Caco-2 (cell line): ENCODE measurements at regions not wholly inside any gene's neighbourhood (a gene's known extent, or its start where the extent isn't known, plus 50 kb on each side); places are given as distances from the start of the nearest gene placed in this dataset.

ENCODE experiments used
- BruUV-seq: library from RNA; stranded (reverse); fragments of 400-500 nt; replicated peaks from 2 replicates; lab custom pipeline; 2021; lab: Mats Ljungman, UMichigan
- CTCF ChIA-PET: fragments of 300-600 bp; sonication (Branson Sonifier 250); formaldehyde crosslinking; loops from one replicate; lab custom pipeline; 2022; ENCODE audit warnings: antibody characterized with exemption; lab: Charles Lee
- POLR2A ChIA-PET: fragments of 300-600 bp; sonication (Branson Sonifier 250); formaldehyde crosslinking; loops from one replicate; lab custom pipeline; 2022; ENCODE audit warnings: antibody characterized with exemption; lab: Charles Lee
- DNase-seq, 2 experiments: peaks; one replicate each; pipeline versions ENCODE4 v3.0.0 to v3.0.0-alpha.2; 2020 to 2022
- H3K27me3 ChIP-seq: replicated peaks from 2 replicates; pipeline ENCODE4 v1.6.0; 2011; ENCODE audit warnings: low read length; ENCODE audit not compliant: control insufficient read depth, insufficient read depth
- H3K36me3 ChIP-seq: 2 replicates; pipeline ENCODE4 v1.5.1; 2011; ENCODE audit warnings: low read length; ENCODE audit not compliant: control insufficient read depth, insufficient read depth
- H3K4me1 ChIP-seq: fragments of 250-450 bp; sonication (Bioruptor Pico); 2 replicates; pipeline ENCODE4 v1.5.1; 2020; ENCODE audit warnings: mild to moderate bottlenecking
- H3K4me3 ChIP-seq: 2 replicates; pipeline ENCODE4 v1.5.1; 2011; ENCODE audit warnings: low read depth, mild to moderate bottlenecking, control low read depth, low read length
- H3K9me3 ChIP-seq: fragments of 250-450 bp; sonication (Bioruptor Pico); 2 replicates; pipeline ENCODE4 v1.5.1; 2020; ENCODE audit warnings: mild to moderate bottlenecking, moderate library complexity
- H3K27ac Mint-ChIP-seq: one replicate; pipeline ENCODE4 v1.8.0; 2022; ENCODE audit warnings: mixed read lengths; ENCODE audit not compliant: unreplicated experiment
- H3K27me3 Mint-ChIP-seq: one replicate; pipeline ENCODE4 v1.8.0; 2022; ENCODE audit warnings: mixed read lengths; ENCODE audit not compliant: insufficient read depth, unreplicated experiment
- H3K36me3 Mint-ChIP-seq: one replicate; pipeline ENCODE4 v1.8.0; 2022; ENCODE audit warnings: mild to moderate bottlenecking, mixed read lengths; ENCODE audit not compliant: insufficient read depth, unreplicated experiment
- H3K4me1 Mint-ChIP-seq: one replicate; pipeline ENCODE4 v1.8.0; 2022; ENCODE audit warnings: low read depth, mixed read lengths; ENCODE audit not compliant: unreplicated experiment
- H3K4me3 Mint-ChIP-seq: one replicate; pipeline ENCODE4 v1.8.0; 2022; ENCODE audit warnings: mild to moderate bottlenecking, moderate library complexity, mixed read lengths; ENCODE audit not compliant: unreplicated experiment
- H3K9me3 Mint-ChIP-seq: one replicate; pipeline ENCODE4 v1.8.0; 2022; ENCODE audit warnings: mixed read lengths; ENCODE audit not compliant: unreplicated experiment
- CTCF ChIP-seq, 2 experiments: fragments of 200-600 bp in 1 of 2; IDR thresholded peaks; 1 replicate in 1 of 2; 2 replicates in 1 of 2; pipeline versions ENCODE4 v1.5.1 to v1.8.0; 2011 to 2022; ENCODE audit warnings: antibody characterized with exemption in 1 of 2, control low read depth in 1 of 2, inconsistent platforms in 1 of 2, low read depth in 1 of 2, low read length in 1 of 2, mild to moderate bottlenecking in 1 of 2, moderate library complexity in 1 of 2; ENCODE audit not compliant: insufficient read depth in 1 of 2, severe bottlenecking in 1 of 2, unreplicated experiment in 1 of 2
- intact Hi-C: fragments of 100-400 bp; cut with micrococcal nuclease; formaldehyde crosslinking; loops from one replicate; pipeline ENCODE4 v1.10.0; 2022; ENCODE audit not compliant: unreplicated experiment

DNA sequence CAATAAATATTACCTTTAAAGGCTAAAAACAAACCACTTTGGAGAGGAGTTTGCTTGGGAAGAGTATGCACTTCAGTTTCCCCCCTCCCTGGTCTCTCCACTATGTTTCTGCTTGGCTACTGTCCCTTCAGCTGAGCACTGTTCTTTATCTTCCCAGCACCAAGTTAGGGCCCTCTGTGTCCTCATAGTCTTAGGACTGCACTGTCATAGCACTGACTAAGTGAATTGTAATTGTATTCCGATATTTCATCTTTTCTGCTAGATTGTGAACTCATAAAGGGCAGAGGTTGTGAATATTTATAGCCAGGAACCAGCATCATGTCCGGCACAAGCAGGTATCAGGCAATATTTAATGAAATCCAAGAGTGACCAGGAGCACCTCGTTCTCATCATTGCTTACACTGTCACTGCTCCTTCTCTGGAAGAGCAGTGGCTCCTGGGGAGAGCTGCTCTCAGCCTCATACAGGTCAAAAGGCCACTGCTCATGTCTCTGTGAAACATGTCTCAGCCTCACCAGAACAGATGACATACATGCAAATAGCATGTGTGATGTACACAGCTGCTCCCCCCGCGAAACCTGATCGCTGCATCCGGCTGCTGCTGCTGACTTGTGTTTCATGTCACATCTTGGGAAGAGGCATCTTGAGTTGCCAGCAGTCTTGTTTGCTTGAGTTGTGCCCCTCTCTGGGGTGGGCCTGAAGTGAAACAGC is 279.7 kb upstream of the MSX2 start:
- H3K4me3 Mint-ChIP-seq = no peak overlapping the region
- 0 out of 2 replicates have a peak, but pooled peaks cover under 1% of the 10 kb centered on the region for H3K9me3 ChIP-seq
- no peaks in the 10 kb centered on the region for H3K27me3 ChIP-seq
- no peaks in the 10 kb centered on the region for H3K36me3 Mint-ChIP-seq
- no TSS peak for BruUV-seq
- H3K36me3 ChIP-seq = no peaks in the 10 kb centered on the region
- H3K4me1 Mint-ChIP-seq = peaks cover 7% of the 10 kb centered on the region
- intact Hi-C loops = no loop called here
- H3K27ac Mint-ChIP-seq = no peak overlapping the region
- H3K4me1 ChIP-seq = peaks cover 16% of the 10 kb centered on the region
- DNase-seq = no peak
- H3K27me3 Mint-ChIP-seq = no peaks in the 10 kb centered on the region
- peaks cover 10% of the 10 kb centered on the region for H3K9me3 Mint-ChIP-seq
- TF ChIP-seq CTCF (IDR thresholded peaks at IDR 0.05; ENCODE audit: insufficient read depth in 1 of 2, low read depth in 1 of 2, low read length in 1 of 2, severe bottlenecking in 1 of 2, unreplicated experiment in 1 of 2) = no peak
- ChIA-PET POLR2A (no interaction called here), CTCF (no interaction called here)
- no peak overlapping the region for H3K4me3 ChIP-seq

GRCh38 chr5:174446446-174446845 is 277.9 kb upstream of the MSX2 start:
- Mint-ChIP-seq H3K36me3 (no peaks in the 10 kb centered on the region), H3K4me3 (no peak overlapping the region), H3K27me3 (no peaks in the 10 kb centered on the region), H3K9me3 (peaks cover 10% of the 10 kb centered on the region), H3K27ac (no peak overlapping the region), H3K4me1 (peaks cover 7% of the 10 kb centered on the region)
- BruUV-seq = no TSS peak
- TF ChIP-seq CTCF (IDR thresholded peaks at IDR 0.05; ENCODE audit: insufficient read depth in 1 of 2, low read depth in 1 of 2, low read length in 1 of 2, severe bottlenecking in 1 of 2, unreplicated experiment in 1 of 2) = no peak
- Histone ChIP-seq H3K27me3 (no peaks in the 10 kb centered on the region), H3K9me3 (peaks cover 12% of the 10 kb centered on the region; the same call in 1 of the 2 replicates), H3K36me3 (no peaks in the 10 kb centered on the region), H3K4me3 (no peak overlapping the region), H3K4me1 (peaks cover 16% of the 10 kb centered on the region)
- POLR2A ChIA-PET = no interaction called here
- CTCF ChIA-PET = no interaction called here
- intact Hi-C loops = no loop called here
- DNase-seq = no peak

DNA sequence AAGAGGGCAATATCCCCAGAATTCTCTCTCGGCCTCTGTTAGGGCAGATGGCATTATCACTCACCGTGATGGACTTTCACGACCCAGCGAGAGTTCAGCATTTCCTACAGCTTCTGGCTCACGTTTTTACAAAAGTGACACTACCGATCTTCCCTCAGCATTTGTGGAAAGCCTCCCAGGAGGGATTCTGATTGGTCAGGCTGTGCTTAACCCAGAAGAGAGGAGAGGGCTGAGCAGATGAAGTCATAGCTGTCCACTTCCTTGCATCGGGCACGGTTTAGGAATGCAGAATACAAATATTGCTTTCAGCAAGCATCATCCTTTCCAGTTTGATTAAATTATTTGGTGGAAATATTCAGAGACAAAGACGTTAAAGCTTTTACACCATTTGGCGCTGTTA is 277.4 kb upstream of the MSX2 start:
- Mint-ChIP-seq H3K4me1 (peaks cover 7% of the 10 kb centered on the region), H3K27ac (no peak overlapping the region), H3K36me3 (no peaks in the 10 kb centered on the region), H3K27me3 (no peaks in the 10 kb centered on the region), H3K4me3 (no peak overlapping the region), H3K9me3 (peaks cover 10% of the 10 kb centered on the region)
- TF ChIP-seq CTCF (IDR thresholded peaks at IDR 0.05; ENCODE audit: insufficient read depth in 1 of 2, low read depth in 1 of 2, low read length in 1 of 2, severe bottlenecking in 1 of 2, unreplicated experiment in 1 of 2) = no peak
- H3K4me1 ChIP-seq = peaks cover 16% of the 10 kb centered on the region
- H3K9me3 ChIP-seq = peaks cover 12% of the 10 kb centered on the region; the same call in 1 of the 2 replicates
- ChIA-PET POLR2A (no interaction called here), CTCF (no interaction called here)
- H3K27me3 ChIP-seq = no peaks in the 10 kb centered on the region
- H3K36me3 ChIP-seq = no peaks in the 10 kb centered on the region
- no peak for DNase-seq
- BruUV-seq = no TSS peak
- H3K4me3 ChIP-seq = no peak overlapping the region
- intact Hi-C loops = no loop called here
